Common myeloid progenitor, CD34-positive (primary cell): ENCODE measurements at regions not wholly inside any gene's neighbourhood (a gene's known extent, or its start where the extent isn't known, plus 50 kb on each side); places are given as distances from the start of the nearest gene placed in this dataset.

ENCODE experiments used
- CTCF ChIA-PET: fragments of 350-600 bp; sonication (Branson Sonifier 250); formaldehyde crosslinking; loops from one replicate; lab custom pipeline; 2021; ENCODE audit warnings: antibody characterized with exemption; lab: Charles Lee
- POLR2A ChIA-PET: fragments of 350-600 bp; sonication (Branson Sonifier 250); formaldehyde crosslinking; loops from one replicate; lab custom pipeline; 2021; ENCODE audit warnings: antibody characterized with exemption; lab: Charles Lee
- DNase-seq, 3 donors: peaks; one replicate each; pipeline versions ENCODE4 v3.0.0 to v3.0.0-alpha.2; 2013
- H3K27ac ChIP-seq, 2 experiments: 1 replicate in 1 of 2; 2 replicates in 1 of 2; pipeline ENCODE4 v1.7.0; 2013; ENCODE audit warnings: inconsistent platforms in 2 of 2, low read length in 2 of 2, mild to moderate bottlenecking in 2 of 2, low read depth in 1 of 2, moderate library complexity in 1 of 2; ENCODE audit not compliant: severe bottlenecking in 2 of 2, insufficient read depth in 1 of 2, poor library complexity in 1 of 2
- H3K27me3 ChIP-seq, 5 experiments: replicated peaks in 2 of 5; 1 replicate in 3 of 5; 2 replicates in 2 of 5; pipeline versions ENCODE4 v1.6.1 to v1.7.0; 2013; ENCODE audit warnings: low read length in 4 of 5, mild to moderate bottlenecking in 2 of 5, moderate library complexity in 2 of 5, inconsistent platforms in 1 of 5; ENCODE audit not compliant: insufficient read depth in 5 of 5, control insufficient read depth in 4 of 5
- H3K36me3 ChIP-seq, 4 experiments: 1 replicate in 2 of 4; 2 replicates in 2 of 4; pipeline versions ENCODE4 v1.6.1 to v1.7.0; 2013; ENCODE audit warnings: low read length in 3 of 4, control low read depth in 1 of 4, mild to moderate bottlenecking in 1 of 4; ENCODE audit not compliant: control insufficient read depth in 4 of 4, insufficient read depth in 4 of 4
- H3K4me1 ChIP-seq, 4 experiments: 1 replicate in 3 of 4; 2 replicates in 1 of 4; pipeline versions ENCODE4 v1.6.1 to v1.7.1; 2013; ENCODE audit warnings: low read length in 3 of 4, mild to moderate bottlenecking in 3 of 4, control low read depth in 1 of 4, inconsistent platforms in 1 of 4, moderate library complexity in 1 of 4; ENCODE audit not compliant: control insufficient read depth in 4 of 4, insufficient read depth in 4 of 4; ENCODE audit errors: control extremely low read depth in 1 of 4
- H3K4me3 ChIP-seq, 7 experiments: 1 replicate in 4 of 7; 2 replicates in 3 of 7; pipeline versions ENCODE4 v1.5.1 to v1.7.0; 2013; ENCODE audit warnings: mild to moderate bottlenecking in 7 of 7, low read length in 6 of 7, moderate library complexity in 6 of 7, inconsistent platforms in 2 of 7, low read depth in 2 of 7, control low read depth in 1 of 7; ENCODE audit not compliant: insufficient read depth in 4 of 7, control insufficient read depth in 1 of 7; ENCODE audit errors: extremely low read depth in 1 of 7
- H3K9me3 ChIP-seq, 5 experiments: 1 replicate in 4 of 5; 2 replicates in 1 of 5; pipeline versions ENCODE4 v1.6.1 to v1.7.1; 2013; ENCODE audit warnings: low read length in 4 of 5, mild to moderate bottlenecking in 2 of 5, inconsistent platforms in 1 of 5, low read depth in 1 of 5, moderate library complexity in 1 of 5; ENCODE audit not compliant: control insufficient read depth in 4 of 5, insufficient read depth in 2 of 5; ENCODE audit errors: control extremely low read depth in 1 of 5
- WGBS: methylation state at CpG from one replicate; pipeline ENCODE4 v1.1.5; 2013; ENCODE audit not compliant: insufficient coverage; 5-methylcytosine and 5-hydroxymethylcytosine counted together

DNA sequence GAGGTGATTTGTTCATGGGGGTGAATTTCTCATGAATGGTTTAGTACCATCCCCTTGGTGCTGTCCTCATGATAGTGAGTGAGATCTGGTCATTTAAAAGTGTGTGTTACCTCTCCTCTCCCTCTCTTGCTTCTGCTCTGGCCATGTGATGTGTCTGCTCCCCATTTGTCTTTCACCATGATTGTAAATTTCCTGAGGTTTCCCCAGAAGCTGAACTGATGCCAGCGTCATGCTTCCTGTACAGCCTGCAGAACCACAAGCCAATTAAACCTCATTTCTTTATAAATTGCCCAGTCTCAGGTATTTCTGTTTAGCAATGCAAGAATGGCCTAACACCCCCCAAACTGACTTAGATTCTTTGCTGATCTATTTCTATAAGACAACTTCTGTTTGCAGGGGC, 249.4 kb upstream of the B3GALT2 start:
- Histone ChIP-seq H3K9me3 (peaks cover 7 to 23% (median 16%) of the 10 kb centered on the region in 5 experiments), H3K4me3 (no peak overlapping the region), H3K4me1 (no peaks in the 10 kb centered on the region), H3K36me3 (no peaks in the 10 kb centered on the region), H3K27ac (no peak overlapping the region), H3K27me3 (no peaks in the 10 kb centered on the region)
- no peak for DNase-seq
- ChIA-PET POLR2A (no interaction called here), CTCF (no interaction called here)
- WGBS: 29% methylated on average over 1 of the region's 1 CpG

DNA sequence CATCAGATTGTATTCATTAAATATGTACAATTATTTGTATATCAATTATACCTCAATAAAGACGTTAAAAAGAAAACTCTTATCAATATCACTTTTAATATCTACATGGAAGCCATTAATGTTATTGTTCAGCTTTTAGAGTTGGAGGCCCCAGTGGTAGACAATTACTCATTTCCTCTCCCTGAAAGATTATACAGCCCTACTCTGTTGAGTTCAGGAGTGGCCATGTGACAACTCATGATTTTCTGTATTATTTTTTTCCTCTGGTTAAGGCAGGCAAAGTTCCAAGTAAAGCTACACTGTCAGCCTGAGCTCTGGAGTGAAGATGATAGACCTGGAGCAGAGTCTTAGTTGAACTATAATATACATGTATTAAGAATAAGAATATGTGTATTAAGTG, 247.9 kb upstream of the B3GALT2 start:
- no peaks in the 10 kb centered on the region for H3K4me1 ChIP-seq
- no CpG with 5 or more reads among the region's 1 CpG for WGBS
- no peak for DNase-seq
- H3K4me3 ChIP-seq: no peak overlapping the region
- H3K36me3 ChIP-seq: no peaks in the 10 kb centered on the region
- CTCF ChIA-PET: no interaction called here
- H3K27me3 ChIP-seq: no peaks in the 10 kb centered on the region
- no peak overlapping the region for H3K27ac ChIP-seq
- H3K9me3 ChIP-seq: peaks cover 5 to 23% (median 16%) of the 10 kb centered on the region in 5 experiments
- POLR2A ChIA-PET: no interaction called here

DNA sequence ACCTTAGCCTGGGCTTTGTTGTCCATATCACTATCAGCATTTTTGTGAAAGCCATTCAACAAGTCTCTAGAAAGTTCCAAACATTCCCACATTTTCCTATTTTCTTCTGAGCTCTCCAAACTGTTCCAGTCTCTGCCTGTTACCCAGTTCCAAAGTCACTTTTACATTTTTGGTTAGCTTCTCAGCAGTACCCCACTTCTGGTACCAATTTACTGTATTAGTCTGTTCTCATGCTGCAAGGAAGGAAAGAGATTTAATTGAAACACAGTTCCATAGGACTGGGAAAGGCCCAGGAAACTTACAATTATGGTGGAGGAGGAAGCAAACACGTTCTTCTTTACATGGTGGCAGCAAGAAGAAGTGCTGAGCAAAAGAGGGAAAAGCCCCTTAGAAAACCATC, 247.2 kb upstream of the B3GALT2 start:
- H3K9me3 ChIP-seq: peaks cover 3 to 23% (median 16%) of the 10 kb centered on the region in 5 experiments
- no peak overlapping the region for H3K4me3 ChIP-seq
- H3K27ac ChIP-seq: no peak overlapping the region
- H3K4me1 ChIP-seq: no peaks in the 10 kb centered on the region
- no peaks in the 10 kb centered on the region for H3K27me3 ChIP-seq
- WGBS: no CpG with 5 or more reads among the region's 1 CpG
- ChIA-PET CTCF (no interaction called here), POLR2A (no interaction called here)
- DNase-seq: no peak
- no peaks in the 10 kb centered on the region for H3K36me3 ChIP-seq

GRCh38 chr1:193432979-193433587, 246.7 kb upstream of the B3GALT2 start:
- DNase-seq: no peak
- Histone ChIP-seq H3K27ac (no peak overlapping the region), H3K27me3 (no peaks in the 10 kb centered on the region), H3K36me3 (no peaks in the 10 kb centered on the region), H3K4me3 (no peak overlapping the region), H3K9me3 (peaks cover 3 to 21% (median 16%) of the 10 kb centered on the region in 5 experiments), H3K4me1 (no peaks in the 10 kb centered on the region)
- CTCF ChIA-PET: no interaction called here
- POLR2A ChIA-PET: no interaction called here
- WGBS: 89% methylated on average over 2 of the region's 3 CpGs

DNA sequence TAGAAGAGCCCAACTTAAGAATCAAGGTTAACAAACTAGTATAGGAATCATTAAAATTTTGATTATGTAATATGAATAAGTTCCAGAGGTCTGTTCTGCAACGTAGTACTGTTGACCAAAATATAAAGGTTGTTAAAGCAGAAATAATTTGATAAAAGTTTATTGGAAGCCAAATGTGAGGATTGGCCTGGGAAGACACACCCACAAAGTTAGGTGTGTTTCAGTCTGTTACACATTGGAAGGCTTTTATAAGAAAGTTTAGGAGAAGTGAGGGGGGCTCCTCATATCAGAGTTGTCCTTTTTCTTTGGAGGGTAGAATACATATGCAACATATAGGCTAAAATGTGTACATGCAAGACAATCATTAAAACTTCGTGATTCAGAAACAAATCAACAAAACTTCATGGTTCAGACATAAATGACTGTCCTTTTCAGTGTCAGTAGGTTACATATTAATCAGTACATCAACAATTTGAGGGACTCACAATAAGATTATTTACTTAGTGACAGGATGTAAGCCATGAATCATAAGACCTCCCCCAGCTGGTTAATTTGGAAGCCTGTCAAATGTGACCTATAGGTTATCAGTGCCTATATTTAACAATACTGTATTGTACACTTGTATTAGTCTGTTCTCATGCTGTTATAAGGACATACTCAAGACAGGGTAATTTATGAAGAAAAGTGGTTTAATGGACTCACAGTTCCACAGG, 245.0 kb upstream of the B3GALT2 start:
- DNase-seq: no peak
- H3K27ac ChIP-seq: no peak overlapping the region
- no peaks in the 10 kb centered on the region for H3K36me3 ChIP-seq
- WGBS: 86% methylated on average over 1 of the region's 2 CpGs
- peaks cover 3 to 20% (median 16%) of the 10 kb centered on the region in 5 experiments for H3K9me3 ChIP-seq
- no peaks in the 10 kb centered on the region for H3K4me1 ChIP-seq
- no peaks in the 10 kb centered on the region for H3K27me3 ChIP-seq
- no peak overlapping the region for H3K4me3 ChIP-seq
- ChIA-PET POLR2A (no interaction called here), CTCF (no interaction called here)

DNA sequence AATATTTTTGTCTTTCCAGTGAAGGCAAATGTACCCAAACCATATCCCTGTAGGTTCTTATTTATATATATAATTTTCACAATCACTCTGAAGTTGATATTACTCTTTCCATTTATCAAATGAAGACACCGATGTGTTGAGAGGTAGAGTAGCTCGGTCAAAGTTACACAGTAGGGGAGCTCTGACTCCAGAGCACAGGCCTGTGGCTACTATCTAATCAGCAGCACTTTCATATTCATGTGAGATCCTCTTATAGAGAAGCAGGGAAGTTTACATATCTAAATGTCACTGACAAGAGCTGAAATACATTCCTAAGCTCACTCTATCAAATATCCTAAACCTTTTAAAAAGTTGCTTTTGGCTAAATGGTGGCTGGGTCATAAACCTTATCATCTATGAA, 241.1 kb upstream of the B3GALT2 start:
- Histone ChIP-seq H3K4me3 (no peak overlapping the region), H3K9me3 (peaks cover 0 to 5% (median under 1%) of the 10 kb centered on the region in 5 experiments), H3K27me3 (no peaks in the 10 kb centered on the region), H3K27ac (no peak overlapping the region), H3K36me3 (no peaks in the 10 kb centered on the region), H3K4me1 (no peaks in the 10 kb centered on the region)
- CTCF ChIA-PET: no interaction called here
- whole genome bisulfite sequencing: no CpG with 5 or more reads among the region's 2 CpGs
- no peak for DNase-seq
- POLR2A ChIA-PET: no interaction called here

DNA sequence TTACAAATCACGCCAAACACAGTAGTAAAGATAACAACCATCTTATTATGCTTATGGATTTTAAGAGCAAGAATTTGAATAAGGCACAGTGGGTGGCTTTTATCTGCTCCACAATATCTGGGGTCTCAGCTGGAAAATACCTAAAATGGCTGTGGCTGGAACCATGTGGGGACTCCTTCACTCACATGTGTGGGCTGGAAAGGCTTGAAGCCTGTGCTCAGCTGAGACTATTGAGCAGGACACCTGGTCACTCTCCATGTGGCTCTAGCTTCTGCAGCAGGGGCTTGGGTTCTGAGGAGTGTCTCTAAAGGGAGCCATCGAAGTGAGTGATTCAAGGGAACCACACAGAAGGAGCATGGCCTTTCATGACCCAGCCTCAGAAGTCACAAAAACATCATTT, 239.6 kb upstream of the B3GALT2 start:
- Histone ChIP-seq H3K4me1 (no peaks in the 10 kb centered on the region), H3K4me3 (no peak overlapping the region), H3K27me3 (no peaks in the 10 kb centered on the region), H3K36me3 (no peaks in the 10 kb centered on the region), H3K27ac (no peak overlapping the region), H3K9me3 (no peaks in the 10 kb centered on the region)
- no peak for DNase-seq
- POLR2A ChIA-PET: no interaction called here
- 88% methylated on average over 1 of the region's 2 CpGs for whole genome bisulfite sequencing
- CTCF ChIA-PET: no interaction called here
